ENCODE measurements at regions not wholly inside any gene's neighbourhood (a gene's known extent, or its start where the extent isn't known, plus 50 kb on each side); places are given as distances from the start of the nearest gene placed in this dataset.
A peak's percentile ranks its signal among the peaks of the same experiment; 100 is the strongest.
"Not testable (repeated sequence)": the region's sequence is repeated elsewhere in the genome, so short reads cannot be mapped to it uniquely, and the experiment has no call there.

DNA sequence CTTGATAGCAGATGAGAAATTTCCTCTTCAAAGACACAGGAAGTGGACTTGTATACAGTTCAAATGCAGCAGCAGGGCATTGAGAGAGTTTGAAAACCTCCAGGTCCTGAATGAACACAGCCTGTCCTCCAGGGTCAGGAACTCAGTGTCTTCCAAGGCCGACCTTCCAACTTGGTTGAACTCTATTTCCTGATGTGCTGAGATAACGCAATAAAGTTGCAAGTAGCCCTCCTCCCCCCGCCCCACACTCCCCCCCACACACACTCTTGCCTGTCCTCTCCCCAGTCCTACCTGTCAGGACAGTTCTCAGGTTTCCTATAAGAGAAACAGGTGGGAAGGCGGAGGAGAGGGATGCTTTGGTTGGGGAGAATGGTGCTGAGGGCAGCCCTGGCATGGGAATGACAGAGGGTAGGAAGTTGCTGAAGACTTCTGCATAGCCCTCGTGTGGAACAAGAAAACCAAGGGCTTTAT, 90.0 kb downstream of the CCDC71L start:
- peaks cover 0 to 12% (median 12%) of the 10 kb centered on the region in 3 donors for H3K4me1 ChIP-seq (ENCODE audit: control insufficient read depth in 3 of 3, insufficient read depth in 3 of 3, low read length in 3 of 3)
- H3K9ac ChIP-seq (ENCODE audit: low read depth in 1 of 3, low read length in 3 of 3), result no peak overlapping the region
- H3K27me3 ChIP-seq (ENCODE audit: control insufficient read depth in 3 of 3, insufficient read depth in 3 of 3, low read length in 3 of 3), result no peaks in the 10 kb centered on the region
- H3K27ac ChIP-seq (ENCODE audit: low read depth, low read length), result no peak overlapping the region
- no peaks in the 10 kb centered on the region for H3K9me3 ChIP-seq (ENCODE audit: control insufficient read depth in 3 of 3, low read length in 3 of 3)
- H3K4me3 ChIP-seq (ENCODE audit: low read length in 3 of 3), result no peak overlapping the region
- H3K36me3 ChIP-seq (ENCODE audit: control insufficient read depth in 3 of 3, insufficient read depth in 3 of 3, low read length in 3 of 3), result no peaks in the 10 kb centered on the region

DNA sequence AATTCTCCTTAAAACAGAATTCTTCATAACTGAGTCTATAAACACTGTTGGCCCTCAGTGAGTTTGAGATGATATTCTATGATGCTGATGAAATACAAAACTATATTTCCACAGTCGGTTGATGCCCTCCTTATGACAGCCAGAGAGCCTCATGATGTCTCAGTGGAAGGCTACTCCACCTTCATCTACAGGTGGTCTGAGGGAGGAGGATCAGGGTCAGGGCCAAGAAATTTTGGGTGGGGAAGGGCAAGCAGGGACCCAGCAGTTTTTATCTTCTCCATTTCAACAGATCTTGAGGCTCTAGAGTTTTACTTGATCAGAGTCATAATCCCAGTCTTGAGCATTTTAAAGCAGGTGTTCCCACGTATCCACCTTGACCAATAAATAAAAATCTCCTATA, 90.8 kb downstream of the CCDC71L start:
- H3K4me1 ChIP-seq (ENCODE audit: control insufficient read depth in 3 of 3, insufficient read depth in 3 of 3, low read length in 3 of 3), result peaks cover 0 to 12% (median 12%) of the 10 kb centered on the region in 3 donors
- no peak overlapping the region for H3K4me3 ChIP-seq (ENCODE audit: low read length in 3 of 3)
- no peak overlapping the region for H3K27ac ChIP-seq (ENCODE audit: low read depth, low read length)
- H3K27me3 ChIP-seq (ENCODE audit: control insufficient read depth in 3 of 3, insufficient read depth in 3 of 3, low read length in 3 of 3), result no peaks in the 10 kb centered on the region
- no peak overlapping the region for H3K9ac ChIP-seq (ENCODE audit: low read depth in 1 of 3, low read length in 3 of 3)
- H3K9me3 ChIP-seq (ENCODE audit: control insufficient read depth in 3 of 3, low read length in 3 of 3), result no peaks in the 10 kb centered on the region
- no peaks in the 10 kb centered on the region for H3K36me3 ChIP-seq (ENCODE audit: control insufficient read depth in 3 of 3, insufficient read depth in 3 of 3, low read length in 3 of 3)

DNA sequence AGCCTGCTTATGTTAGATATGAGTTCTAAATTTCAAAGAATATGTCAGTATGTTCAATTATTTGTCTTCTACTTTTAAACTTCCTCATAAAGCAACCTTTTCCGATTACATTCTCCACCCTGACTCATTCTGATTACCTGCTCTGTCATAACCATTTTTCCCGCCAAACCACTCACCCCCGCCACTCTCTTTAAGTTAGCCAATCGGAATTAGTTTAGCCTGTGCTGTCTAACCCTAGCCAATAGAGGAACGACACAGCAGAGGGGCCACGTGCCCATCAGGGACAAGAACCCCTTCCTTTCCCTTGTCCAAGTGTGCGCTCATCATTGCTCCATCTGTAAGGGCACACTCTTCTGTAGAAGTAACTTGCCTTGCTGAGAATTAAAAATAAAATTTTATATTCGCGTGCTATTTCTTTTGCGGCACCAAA, 91.4 kb downstream of the CCDC71L start:
- H3K27me3 ChIP-seq (ENCODE audit: control insufficient read depth in 3 of 3, insufficient read depth in 3 of 3, low read length in 3 of 3), result no peaks in the 10 kb centered on the region
- H3K9ac ChIP-seq (ENCODE audit: low read depth in 1 of 3, low read length in 3 of 3), result no peak overlapping the region
- peaks cover 0 to 12% (median 12%) of the 10 kb centered on the region in 3 donors for H3K4me1 ChIP-seq (ENCODE audit: control insufficient read depth in 3 of 3, insufficient read depth in 3 of 3, low read length in 3 of 3)
- no peak overlapping the region for H3K4me3 ChIP-seq (ENCODE audit: low read length in 3 of 3)
- no peak overlapping the region for H3K27ac ChIP-seq (ENCODE audit: low read depth, low read length)
- no peaks in the 10 kb centered on the region for H3K36me3 ChIP-seq (ENCODE audit: control insufficient read depth in 3 of 3, insufficient read depth in 3 of 3, low read length in 3 of 3)
- H3K9me3 ChIP-seq (ENCODE audit: control insufficient read depth in 3 of 3, low read length in 3 of 3), result no peaks in the 10 kb centered on the region

DNA sequence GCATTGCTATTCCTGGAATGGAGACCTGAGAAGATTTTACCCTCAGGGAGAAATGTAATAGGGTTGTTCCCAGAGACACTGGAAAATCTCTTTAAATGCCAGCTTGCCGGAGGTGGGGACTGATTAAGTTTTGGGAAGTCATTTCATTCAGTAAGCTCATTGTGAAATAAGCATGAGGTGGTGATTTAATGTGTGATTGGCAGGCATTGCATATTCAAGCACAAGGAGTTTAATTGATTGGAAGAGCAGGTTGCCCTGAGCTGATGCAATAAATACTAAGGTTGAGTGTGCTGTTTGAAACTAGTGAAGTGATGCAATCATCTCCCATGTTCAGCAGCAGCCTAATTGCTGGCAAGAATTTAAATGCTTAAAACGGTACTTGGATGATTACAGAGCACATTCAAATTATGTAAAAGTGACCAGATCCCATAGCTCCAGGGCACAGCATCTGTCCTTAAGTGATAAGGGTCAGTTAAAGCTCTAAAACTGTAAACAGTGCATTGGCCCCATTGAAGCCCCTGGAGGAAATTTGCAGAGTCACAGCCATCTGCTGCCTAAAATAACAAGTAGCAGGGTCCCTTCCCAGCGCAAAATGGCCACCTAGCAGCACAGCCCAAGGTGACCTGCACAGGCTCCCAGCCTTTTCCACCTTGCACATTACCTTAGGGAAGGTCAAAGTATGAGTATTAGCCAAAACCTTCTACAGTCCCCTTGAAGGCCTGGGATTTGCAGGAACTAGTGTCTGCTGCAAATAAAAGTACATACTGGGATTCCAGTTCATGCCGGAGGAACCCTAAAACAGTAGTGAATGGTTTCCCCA, 92.1 kb downstream of the CCDC71L start:
- H3K9me3 ChIP-seq (ENCODE audit: control insufficient read depth in 3 of 3, low read length in 3 of 3), result no peaks in the 10 kb centered on the region
- no peak overlapping the region for H3K4me3 ChIP-seq (ENCODE audit: low read length in 3 of 3)
- peak overlapping the region; percentile 46 for H3K27ac ChIP-seq (ENCODE audit: low read depth, low read length)
- H3K9ac ChIP-seq (ENCODE audit: low read depth in 1 of 3, low read length in 3 of 3), result peak overlapping the region in 1 of 3 donors; percentile 19
- H3K4me1 ChIP-seq (ENCODE audit: control insufficient read depth in 3 of 3, insufficient read depth in 3 of 3, low read length in 3 of 3), result peaks cover 0 to 12% (median 12%) of the 10 kb centered on the region in 3 donors
- no peaks in the 10 kb centered on the region for H3K27me3 ChIP-seq (ENCODE audit: control insufficient read depth in 3 of 3, insufficient read depth in 3 of 3, low read length in 3 of 3)
- no peaks in the 10 kb centered on the region for H3K36me3 ChIP-seq (ENCODE audit: control insufficient read depth in 3 of 3, insufficient read depth in 3 of 3, low read length in 3 of 3)

DNA sequence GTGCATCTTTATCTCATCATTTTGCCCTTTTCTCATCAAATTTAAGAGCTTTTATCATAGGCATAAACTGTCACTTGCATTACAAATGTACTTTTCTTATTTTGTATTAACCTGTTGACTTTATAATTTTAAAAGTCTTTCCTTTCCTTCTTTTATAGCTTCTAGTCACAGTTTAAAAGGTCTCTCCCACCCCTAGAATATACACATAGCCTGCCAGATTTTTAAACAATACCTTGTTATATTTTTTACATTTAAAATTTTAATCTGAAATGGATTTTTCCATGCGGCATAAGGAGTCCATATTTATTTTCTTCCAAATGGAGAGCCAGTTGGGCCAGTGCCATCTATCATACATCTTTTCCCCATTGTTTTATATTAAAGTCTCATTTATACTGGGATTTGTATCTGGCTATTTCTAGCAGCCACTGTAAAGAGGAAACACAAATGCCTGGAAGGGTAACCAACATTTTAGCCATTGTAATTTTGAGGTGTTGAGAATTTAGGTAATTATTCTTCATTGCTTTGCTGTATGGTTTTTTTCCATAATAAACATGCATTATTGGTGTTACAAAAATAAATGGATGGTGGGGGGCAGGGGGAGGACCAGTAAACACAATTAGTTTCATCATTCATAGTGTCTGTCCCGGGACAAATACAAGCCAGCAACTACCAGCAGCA, 92.8 kb downstream of the CCDC71L start:
- Histone ChIP-seq H3K36me3 (ENCODE audit: control insufficient read depth in 3 of 3, insufficient read depth in 3 of 3, low read length in 3 of 3) (no peaks in the 10 kb centered on the region), H3K4me3 (ENCODE audit: low read length in 3 of 3) (no peak overlapping the region), H3K27me3 (ENCODE audit: control insufficient read depth in 3 of 3, insufficient read depth in 3 of 3, low read length in 3 of 3) (no peaks in the 10 kb centered on the region), H3K9me3 (ENCODE audit: control insufficient read depth in 3 of 3, low read length in 3 of 3) (no peaks in the 10 kb centered on the region), H3K9ac (ENCODE audit: low read depth in 1 of 3, low read length in 3 of 3) (no peak overlapping the region), H3K4me1 (ENCODE audit: control insufficient read depth in 3 of 3, insufficient read depth in 3 of 3, low read length in 3 of 3) (peaks cover 0 to 12% (median 12%) of the 10 kb centered on the region in 3 donors), H3K27ac (ENCODE audit: low read depth, low read length) (peak overlapping the region; percentile 46)

DNA sequence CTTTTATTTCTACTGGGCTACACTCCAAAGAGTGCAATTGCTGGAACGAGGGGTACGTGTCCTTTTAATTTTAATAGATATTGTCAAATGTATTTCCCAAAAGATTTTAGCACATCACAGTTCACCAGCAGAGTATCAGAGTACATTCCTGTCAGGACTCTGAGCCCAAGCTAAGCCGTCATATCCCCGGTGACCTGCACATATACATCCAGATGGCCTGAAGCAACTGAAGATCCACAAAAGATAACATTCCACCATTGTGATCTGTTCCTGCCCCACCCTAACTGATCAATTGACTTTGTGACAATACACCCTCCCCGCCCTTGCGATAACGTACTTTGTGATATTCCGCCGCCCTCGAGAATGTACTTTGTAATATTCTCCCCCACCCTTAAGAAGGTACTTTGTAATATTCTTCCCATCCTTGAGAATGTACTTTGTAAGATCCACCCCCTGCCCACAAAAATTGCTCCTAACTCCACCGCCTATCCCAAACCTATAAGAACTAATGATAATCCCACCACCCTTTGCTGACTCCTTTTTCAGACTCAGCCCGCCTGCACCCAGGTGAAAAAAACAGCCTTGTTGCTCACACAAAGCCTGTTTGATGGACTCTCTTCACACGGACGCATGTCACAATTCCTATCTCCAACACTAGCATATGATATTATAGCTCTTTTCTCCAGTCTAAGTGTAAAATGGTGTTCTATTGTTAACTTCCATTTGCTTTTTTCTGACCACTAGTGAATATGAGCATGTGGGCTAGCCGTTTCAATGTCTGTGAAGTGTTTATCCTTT, 93.6 kb downstream of the CCDC71L start:
- not testable (repeated sequence) for H3K36me3 ChIP-seq (ENCODE audit: control insufficient read depth in 3 of 3, insufficient read depth in 3 of 3, low read length in 3 of 3); H3K4me3 ChIP-seq (ENCODE audit: low read length in 3 of 3); H3K27ac ChIP-seq (ENCODE audit: low read depth, low read length)

DNA sequence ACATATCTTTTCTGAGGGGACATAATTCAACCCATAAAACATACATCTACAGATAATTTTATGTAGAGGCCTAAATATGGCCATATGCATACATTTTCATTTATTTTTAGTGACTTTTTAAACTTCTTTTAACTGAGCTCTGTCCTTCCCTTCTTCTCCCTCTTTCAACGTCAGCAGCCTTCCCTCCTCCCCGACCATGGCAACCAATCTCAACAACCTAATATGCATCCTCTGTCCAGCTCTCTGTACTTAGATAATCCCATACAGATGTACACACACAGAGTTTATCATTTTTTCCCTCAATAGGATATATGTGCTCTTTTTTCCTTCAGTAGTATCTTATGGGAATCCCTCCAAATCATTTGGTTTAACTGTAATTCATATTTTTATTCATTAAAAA, 94.3 kb downstream of the CCDC71L start:
- Histone ChIP-seq H3K27me3 (ENCODE audit: control insufficient read depth in 3 of 3, insufficient read depth in 3 of 3, low read length in 3 of 3) (no peaks in the 10 kb centered on the region), H3K4me3 (ENCODE audit: low read length in 3 of 3) (no peak overlapping the region), H3K4me1 (ENCODE audit: control insufficient read depth in 3 of 3, insufficient read depth in 3 of 3, low read length in 3 of 3) (peaks cover 0 to 12% (median 12%) of the 10 kb centered on the region in 3 donors), H3K9me3 (ENCODE audit: control insufficient read depth in 3 of 3, low read length in 3 of 3) (no peaks in the 10 kb centered on the region), H3K36me3 (ENCODE audit: control insufficient read depth in 3 of 3, insufficient read depth in 3 of 3, low read length in 3 of 3) (no peaks in the 10 kb centered on the region), H3K27ac (ENCODE audit: low read depth, low read length) (no peak overlapping the region), H3K9ac (ENCODE audit: low read depth in 1 of 3, low read length in 3 of 3) (no peak overlapping the region)

More for the DNA sequence above, 93.6 kb downstream of the CCDC71L start:
- not testable (repeated sequence) for H3K9ac ChIP-seq (ENCODE audit: low read depth in 1 of 3, low read length in 3 of 3); H3K27me3 ChIP-seq (ENCODE audit: control insufficient read depth in 3 of 3, insufficient read depth in 3 of 3, low read length in 3 of 3); H3K9me3 ChIP-seq (ENCODE audit: control insufficient read depth in 3 of 3, low read length in 3 of 3)
- peaks cover 0 to 12% (median 12%) of the 10 kb centered on the region in 3 donors for H3K4me1 ChIP-seq (ENCODE audit: control insufficient read depth in 3 of 3, insufficient read depth in 3 of 3, low read length in 3 of 3)

DNA sequence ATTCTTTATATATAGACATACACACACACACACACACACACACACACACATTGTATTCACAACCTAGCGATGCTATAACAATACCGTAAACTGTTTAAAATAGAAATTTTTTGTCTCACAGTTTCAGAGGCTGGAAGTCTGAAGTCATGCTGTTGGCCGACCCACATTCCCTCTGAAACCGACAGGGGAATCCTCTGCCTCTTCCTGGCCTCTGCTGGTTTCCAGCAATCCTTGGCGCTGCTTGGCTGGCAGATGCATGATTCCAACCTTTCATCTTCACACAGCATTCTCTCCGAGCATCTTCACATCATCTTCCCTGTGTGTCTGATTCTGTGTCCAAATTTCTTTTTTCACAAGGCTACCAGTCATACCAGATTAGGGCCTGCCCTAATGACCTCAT, 94.8 kb downstream of the CCDC71L start:
- Histone ChIP-seq H3K4me3 (ENCODE audit: low read length in 3 of 3) (no peak overlapping the region), H3K9me3 (ENCODE audit: control insufficient read depth in 3 of 3, low read length in 3 of 3) (no peaks in the 10 kb centered on the region), H3K9ac (ENCODE audit: low read depth in 1 of 3, low read length in 3 of 3) (no peak overlapping the region), H3K36me3 (ENCODE audit: control insufficient read depth in 3 of 3, insufficient read depth in 3 of 3, low read length in 3 of 3) (no peaks in the 10 kb centered on the region), H3K4me1 (ENCODE audit: control insufficient read depth in 3 of 3, insufficient read depth in 3 of 3, low read length in 3 of 3) (peaks cover 0 to 12% (median 12%) of the 10 kb centered on the region in 3 donors), H3K27ac (ENCODE audit: low read depth, low read length) (no peak overlapping the region), H3K27me3 (ENCODE audit: control insufficient read depth in 3 of 3, insufficient read depth in 3 of 3, low read length in 3 of 3) (no peaks in the 10 kb centered on the region)

DNA sequence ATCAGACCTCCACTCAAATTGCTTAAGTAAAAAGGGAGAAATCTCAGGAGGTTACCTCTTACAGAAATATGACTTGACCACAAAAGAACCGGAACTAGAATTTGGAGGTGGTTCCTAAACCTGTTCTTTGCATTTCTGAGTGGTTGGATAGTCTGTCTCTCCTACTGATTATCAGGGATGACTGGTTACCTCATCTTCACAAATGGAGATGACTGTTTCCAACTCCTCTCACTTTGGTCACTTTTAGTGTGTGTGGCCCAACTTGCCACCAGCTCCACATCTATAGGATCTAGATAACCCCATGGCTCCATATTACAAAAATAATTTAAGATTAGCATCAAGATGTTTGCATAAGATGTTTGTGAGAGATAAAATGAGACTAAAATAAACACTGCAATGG, 95.5 kb downstream of the CCDC71L start:
- H3K9me3 ChIP-seq (ENCODE audit: control insufficient read depth in 3 of 3, low read length in 3 of 3), result no peaks in the 10 kb centered on the region
- H3K4me3 ChIP-seq (ENCODE audit: low read length in 3 of 3), result no peak overlapping the region
- H3K4me1 ChIP-seq (ENCODE audit: control insufficient read depth in 3 of 3, insufficient read depth in 3 of 3, low read length in 3 of 3), result peaks cover 0 to 12% (median 12%) of the 10 kb centered on the region in 3 donors
- no peak overlapping the region for H3K27ac ChIP-seq (ENCODE audit: low read depth, low read length)
- H3K27me3 ChIP-seq (ENCODE audit: control insufficient read depth in 3 of 3, insufficient read depth in 3 of 3, low read length in 3 of 3), result no peaks in the 10 kb centered on the region
- no peaks in the 10 kb centered on the region for H3K36me3 ChIP-seq (ENCODE audit: control insufficient read depth in 3 of 3, insufficient read depth in 3 of 3, low read length in 3 of 3)
- H3K9ac ChIP-seq (ENCODE audit: low read depth in 1 of 3, low read length in 3 of 3), result no peak overlapping the region
